Stimulated activated CD4-positive, alpha-beta T cell treated with anti-CD3 and anti-CD28 coated beads, Interleukin-2, amount 100 ng/mL, for 48 hours (primary cell): ENCODE measurements at regions not wholly inside any gene's neighbourhood (a gene's known extent, or its start where the extent isn't known, plus 50 kb on each side); places are given as distances from the start of the nearest gene placed in this dataset.
"Not testable (repeated sequence)": the region's sequence is repeated elsewhere in the genome, so short reads cannot be mapped to it uniquely, and the experiment has no call there.

Experiments used
- DNase-seq, 2 donors: peaks; one replicate each; pipeline ENCODE4 v3.0.0-alpha.2; 2020

GRCh38 chr15:77838061-77838460 lies 205.3 kb upstream of the LINGO1 start:
- DNase-seq: no peak

- no peak for DNase-seq
Measured at GRCh38 chr15:77837649-77838025, 204.9 kb upstream of the LINGO1 start.

- DNase-seq: no peak
Measured at GRCh38 chr15:77836906-77837648, 204.4 kb upstream of the LINGO1 start.

- DNase-seq: no peak
Measured at GRCh38 chr15:77836121-77836692, 203.5 kb upstream of the LINGO1 start.

GRCh38 chr15:77834276-77834990 lies 201.7 kb upstream of the LINGO1 start:
- DNase-seq: no peak

GRCh38 chr15:77832874-77833273 lies 200.2 kb upstream of the LINGO1 start:
- DNase-seq: no peak

GRCh38 chr15:77831986-77832385 lies 199.3 kb upstream of the LINGO1 start:
- DNase-seq: no peak

GRCh38 chr15:77830051-77830468 lies 197.3 kb upstream of the LINGO1 start:
- no peak for DNase-seq

GRCh38 chr15:77829331-77829730 lies 196.6 kb upstream of the LINGO1 start:
- not testable (repeated sequence) for DNase-seq

GRCh38 chr15:77827860-77828259 lies 195.1 kb upstream of the LINGO1 start:
- no peak for DNase-seq

- DNase-seq: no peak
Measured at GRCh38 chr15:77826006-77826695, 193.4 kb upstream of the LINGO1 start.

- no peak for DNase-seq
Measured at GRCh38 chr15:77825546-77825945, 192.8 kb upstream of the LINGO1 start.

GRCh38 chr15:77825252-77825542 lies 192.5 kb upstream of the LINGO1 start:
- DNase-seq: no peak

GRCh38 chr15:77824361-77825251 lies 191.9 kb upstream of the LINGO1 start:
- no peak for DNase-seq

GRCh38 chr15:77823736-77824135 lies 191.0 kb upstream of the LINGO1 start:
- no peak for DNase-seq

- DNase-seq: no peak
Measured at GRCh38 chr15:77822631-77823230, 190.0 kb upstream of the LINGO1 start.

GRCh38 chr15:77821959-77822256 lies 189.2 kb upstream of the LINGO1 start:
- no peak for DNase-seq

GRCh38 chr15:77821188-77821958 lies 188.7 kb upstream of the LINGO1 start:
- DNase-seq: peak; percentile 26 to 36

- DNase-seq: no peak
Measured at GRCh38 chr15:77819851-77820728, 187.4 kb upstream of the LINGO1 start.

- DNase-seq: no peak
Measured at GRCh38 chr15:77819048-77819850, 186.5 kb upstream of the LINGO1 start.
